Stimulated activated naive CD8-positive, alpha-beta T cell treated with anti-CD3 and anti-CD28 coated beads, Interleukin-15, Interleukin-2, amounts not matched to agents 100 U/mL and 50 U/mL, for 24 hours (primary cell): ENCODE measurements at regions not wholly inside any gene's neighbourhood (a gene's known extent, or its start where the extent isn't known, plus 50 kb on each side); places are given as distances from the start of the nearest gene placed in this dataset.
"Not testable (repeated sequence)": the region's sequence is repeated elsewhere in the genome, so short reads cannot be mapped to it uniquely, and the experiment has no call there.

Source experiments
- ATAC-seq: fragments of 150-1000 bp; cut with Tn5 transposase; one replicate; pipeline ENCODE4 v1.10.0; 2021
- DNase-seq: peaks from one replicate; pipeline ENCODE4 v3.0.0; 2021

- DNase-seq (no peak), ATAC-seq (no peak)
Observed at GRCh38 chr20:57104651-57105204, 161.7 kb downstream of the BMP7 start.

GRCh38 chr20:57106030-57106682 is 160.3 kb downstream of the BMP7 start:
- no peak for DNase-seq
- ATAC-seq: no peak

- DNase-seq: no peak
- ATAC-seq: no peak
Observed at GRCh38 chr20:57106692-57107091, 159.7 kb downstream of the BMP7 start.

- DNase-seq: no peak
Observed at GRCh38 chr20:57107208-57107607, 159.2 kb downstream of the BMP7 start.

GRCh38 chr20:57108218-57108617 is 158.2 kb downstream of the BMP7 start:
- no peak for DNase-seq
- no peak for ATAC-seq

More at GRCh38 chr20:57107208-57107607, 159.2 kb downstream of the BMP7 start:
- no peak for ATAC-seq

GRCh38 chr20:57108742-57109570 is 157.5 kb downstream of the BMP7 start:
- ATAC-seq: no peak

GRCh38 chr20:57109571-57109953 is 156.9 kb downstream of the BMP7 start:
- DNase-seq: no peak

More at GRCh38 chr20:57108742-57109570, 157.5 kb downstream of the BMP7 start:
- DNase-seq: no peak

GRCh38 chr20:57110121-57111027 is 156.1 kb downstream of the BMP7 start:
- not testable (repeated sequence) for ATAC-seq

More at GRCh38 chr20:57109571-57109953, 156.9 kb downstream of the BMP7 start:
- no peak for ATAC-seq

GRCh38 chr20:57111028-57111373 is 155.4 kb downstream of the BMP7 start:
- no peak for ATAC-seq
- DNase-seq: no peak

More at GRCh38 chr20:57110121-57111027, 156.1 kb downstream of the BMP7 start:
- DNase-seq: not testable (repeated sequence)

GRCh38 chr20:57112448-57112847 is 154.0 kb downstream of the BMP7 start:
- DNase-seq (no peak), ATAC-seq (no peak)

GRCh38 chr20:57114290-57115005 is 152.0 kb downstream of the BMP7 start:
- ATAC-seq: no peak

GRCh38 chr20:57117296-57117695 is 149.1 kb downstream of the BMP7 start:
- ATAC-seq (no peak), DNase-seq (no peak)

More at GRCh38 chr20:57114290-57115005, 152.0 kb downstream of the BMP7 start:
- DNase-seq: no peak

- no peak for ATAC-seq
- no peak for DNase-seq
Observed at GRCh38 chr20:57118107-57118769, 148.2 kb downstream of the BMP7 start.
